Kidney epithelial cell (primary cell): ENCODE measurements at regions not wholly inside any gene's neighbourhood (a gene's known extent, or its start where the extent isn't known, plus 50 kb on each side); places are given as distances from the start of the nearest gene placed in this dataset.
"Not testable (repeated sequence)": the region's sequence is repeated elsewhere in the genome, so short reads cannot be mapped to it uniquely, and the experiment has no call there.

ENCODE experiments used
- DNase-seq: peaks from one replicate; pipeline ENCODE4 v3.0.0-alpha.2; 2010; ENCODE audit warnings: low read depth
- H3K27me3 ChIP-seq: 2 replicates; pipeline ENCODE4 v1.6.0; 2011; ENCODE audit warnings: low read length; ENCODE audit not compliant: control insufficient read depth, insufficient read depth
- H3K36me3 ChIP-seq: 2 replicates; pipeline ENCODE4 v1.5.1; 2011; ENCODE audit warnings: low read length; ENCODE audit not compliant: control insufficient read depth, insufficient read depth
- H3K4me3 ChIP-seq: 2 replicates; pipeline ENCODE4 v1.5.1; 2011; ENCODE audit warnings: low read depth, mild to moderate bottlenecking, control low read depth, low read length
- CTCF ChIP-seq: IDR thresholded peaks from 2 replicates; pipeline ENCODE4 v1.5.1; 2011; ENCODE audit warnings: mild to moderate bottlenecking, moderate library complexity, low read length, control low read depth, inconsistent platforms; ENCODE audit not compliant: insufficient read depth, poor library complexity, severe bottlenecking

- Histone ChIP-seq H3K4me3 (no peak overlapping the region), H3K27me3 (no peaks in the 10 kb centered on the region), H3K36me3 (no peaks in the 10 kb centered on the region)
- DNase-seq, result no peak
- no peak for TF ChIP-seq CTCF
These were observed 223.5 kb upstream of the CAND1 start for GRCh38 chr12:67045650-67046049.

DNA sequence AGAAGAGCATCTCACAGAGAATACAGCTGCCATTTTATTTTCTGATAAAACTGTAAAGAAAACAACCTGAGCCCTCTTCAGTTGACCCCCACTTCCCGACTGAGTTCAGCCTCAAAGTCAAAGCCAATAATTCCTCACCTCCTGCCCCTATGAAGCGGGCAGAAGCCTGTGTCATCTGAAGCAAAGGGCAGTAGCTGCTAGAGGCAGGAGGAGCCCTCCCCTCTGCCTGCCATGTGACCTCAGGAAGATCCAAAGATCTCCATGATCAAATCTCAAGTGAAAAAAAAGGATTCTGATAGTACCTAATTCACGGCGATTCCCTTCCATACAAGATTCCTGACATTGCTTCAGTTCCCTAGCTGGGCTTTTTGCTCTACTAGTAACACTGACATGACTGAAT is 223.1 kb upstream of the CAND1 start:
- H3K27me3 ChIP-seq, result no peaks in the 10 kb centered on the region
- no peak for TF ChIP-seq CTCF
- H3K4me3 ChIP-seq, result no peak overlapping the region
- DNase-seq, result no peak
- no peaks in the 10 kb centered on the region for H3K36me3 ChIP-seq

DNA sequence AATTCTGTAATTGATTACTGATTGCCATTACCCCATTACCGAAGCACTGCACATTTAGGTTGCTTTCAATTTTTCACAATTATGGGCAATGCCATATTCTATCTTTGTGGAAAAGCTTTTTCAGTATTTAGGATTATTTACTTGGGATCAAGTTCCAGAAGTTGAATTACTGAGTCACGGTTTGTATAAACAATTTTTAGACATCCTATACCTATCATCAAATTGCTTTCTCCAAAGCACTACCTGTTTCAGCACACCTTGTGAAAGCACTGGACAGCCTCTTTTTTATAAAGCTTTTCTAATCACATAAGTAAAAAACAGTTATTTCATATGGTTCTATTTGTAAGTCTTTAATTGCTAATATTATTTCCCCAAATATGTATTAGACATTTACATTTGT is 221.5 kb upstream of the CAND1 start:
- H3K36me3 ChIP-seq, result no peaks in the 10 kb centered on the region
- H3K4me3 ChIP-seq, result no peak overlapping the region
- no peak for TF ChIP-seq CTCF
- H3K27me3 ChIP-seq, result no peaks in the 10 kb centered on the region
- no peak for DNase-seq

GRCh38 chr12:67048371-67048770 is 220.8 kb upstream of the CAND1 start:
- Histone ChIP-seq H3K36me3 (no peaks in the 10 kb centered on the region), H3K27me3 (no peaks in the 10 kb centered on the region), H3K4me3 (no peak overlapping the region)
- TF ChIP-seq CTCF, result no peak
- no peak for DNase-seq

DNA sequence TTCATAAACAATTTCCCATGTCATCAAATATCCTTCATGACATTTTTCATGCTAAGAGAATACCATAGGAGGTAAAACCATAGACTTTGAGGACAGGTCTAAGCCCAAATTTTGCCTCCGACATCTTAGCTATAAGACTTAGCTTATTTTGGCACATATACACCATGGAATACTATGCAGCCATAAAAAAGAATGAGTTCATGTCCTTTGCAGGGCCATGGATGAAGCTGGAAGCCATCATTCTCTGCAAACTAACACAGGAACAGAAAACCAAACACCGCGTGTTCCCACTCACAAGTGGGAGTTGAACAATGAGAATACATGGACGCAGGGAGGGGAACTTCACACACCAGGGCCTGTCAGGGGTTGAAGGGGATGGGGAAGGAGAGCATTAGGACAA is 220.0 kb upstream of the CAND1 start:
- H3K4me3 ChIP-seq, H3K36me3 ChIP-seq, H3K27me3 ChIP-seq, DNase-seq: not testable (repeated sequence)

DNA sequence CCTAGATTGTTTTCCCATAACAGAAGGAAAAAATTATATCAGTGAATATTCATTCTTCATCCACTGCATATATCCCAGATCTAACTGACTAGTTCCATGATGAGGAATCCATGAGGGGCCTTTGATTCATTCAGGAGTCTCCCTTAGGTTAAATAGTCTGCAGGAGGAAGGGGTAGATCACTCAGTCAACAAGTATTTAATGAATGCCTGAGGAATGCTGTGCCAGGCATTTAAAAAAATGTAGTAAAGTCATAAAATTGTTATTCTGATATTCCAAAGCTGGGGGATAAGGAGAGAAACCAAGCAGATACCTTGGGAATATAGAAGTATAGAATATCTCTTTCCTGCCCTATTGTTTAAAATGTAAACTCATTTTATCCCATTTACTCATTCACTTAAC is 216.2 kb upstream of the CAND1 start:
- H3K27me3 ChIP-seq, result no peaks in the 10 kb centered on the region
- H3K4me3 ChIP-seq, result no peak overlapping the region
- DNase-seq, result no peak
- no peaks in the 10 kb centered on the region for H3K36me3 ChIP-seq
- TF ChIP-seq CTCF, result no peak
